Loucy (cell line): ENCODE measurements at regions not wholly inside any gene's neighbourhood (a gene's known extent, or its start where the extent isn't known, plus 50 kb on each side); places are given as distances from the start of the nearest gene placed in this dataset.
"Not testable (repeated sequence)": the region's sequence is repeated elsewhere in the genome, so short reads cannot be mapped to it uniquely, and the experiment has no call there.

Experiments used
- H2AFZ ChIP-seq: fragments of 200-600 bp; sonication (generic); 2 replicates; pipeline ENCODE4 v1.6.0; 2016; ENCODE audit warnings: antibody characterized with exemption, mild to moderate bottlenecking, low read length, moderate library complexity
- H3F3A ChIP-seq: fragments of 200-600 bp; 2 replicates; pipeline ENCODE4 v1.6.0; 2016; ENCODE audit warnings: antibody characterized with exemption, low read depth, mild to moderate bottlenecking
- H3K27me3 ChIP-seq: fragments of 200-600 bp; sonication (generic); 2 replicates; pipeline ENCODE4 v1.6.1; 2014; ENCODE audit warnings: low read length, mild to moderate bottlenecking; ENCODE audit not compliant: insufficient read depth, poor library complexity, severe bottlenecking
- H3K36me3 ChIP-seq: fragments of 200-600 bp; sonication (generic); 2 replicates; pipeline ENCODE4 v1.6.1; 2016; ENCODE audit warnings: low read length; ENCODE audit not compliant: insufficient read depth
- H3K4me1 ChIP-seq: fragments of 200-600 bp; sonication (generic); 2 replicates; pipeline ENCODE4 v1.5.1; 2014; ENCODE audit warnings: low read length, mild to moderate bottlenecking; ENCODE audit not compliant: insufficient read depth, poor library complexity, severe bottlenecking
- H3K4me2 ChIP-seq: fragments of 200-600 bp; sonication (generic); 2 replicates; pipeline ENCODE4 v1.6.0; 2014; ENCODE audit warnings: antibody characterized with exemption, low read length, low read depth, mild to moderate bottlenecking; ENCODE audit not compliant: poor library complexity, severe bottlenecking
- H3K4me3 ChIP-seq: fragments of 200-600 bp; sonication (generic); 2 replicates; pipeline ENCODE4 v1.5.1; 2014; ENCODE audit warnings: low read length, mild to moderate bottlenecking, mixed read lengths; ENCODE audit not compliant: poor library complexity, severe bottlenecking
- H3K79me2 ChIP-seq: fragments of 200-600 bp; sonication (generic); 2 replicates; pipeline ENCODE4 v1.6.1; 2014; ENCODE audit warnings: low read length; ENCODE audit not compliant: insufficient read depth
- H3K9ac ChIP-seq: fragments of 200-600 bp; sonication (generic); 2 replicates; pipeline ENCODE4 v1.6.0; 2014; ENCODE audit warnings: mild to moderate bottlenecking, low read depth, low read length, moderate library complexity; ENCODE audit not compliant: poor library complexity, severe bottlenecking
- H3K9me2 ChIP-seq: fragments of 200-600 bp; sonication (generic); replicated peaks from 2 replicates; pipeline ENCODE4 v1.6.1; 2016; ENCODE audit warnings: low read depth, low read length, mixed read lengths
- H3K9me3 ChIP-seq: fragments of 200-600 bp; sonication (generic); 2 replicates; pipeline ENCODE4 v1.6.1; 2014; ENCODE audit warnings: mild to moderate bottlenecking, antibody characterized with exemption, low read length, low read depth; ENCODE audit not compliant: insufficient read depth
- H4K20me1 ChIP-seq: fragments of 200-600 bp; sonication (generic); 2 replicates; pipeline ENCODE4 v1.6.0; 2014; ENCODE audit warnings: antibody characterized with exemption, low read length, mild to moderate bottlenecking; ENCODE audit not compliant: insufficient read depth, poor library complexity, severe bottlenecking
- CTCF ChIP-seq: fragments of 200-600 bp; sonication (generic); conservative IDR thresholded peaks from 2 replicates; pipeline ENCODE4 v1.5.1; 2014; ENCODE audit warnings: mild to moderate bottlenecking, antibody characterized with exemption, low read length
- EZH2phosphoT487 ChIP-seq: fragments of 200-600 bp; IDR thresholded peaks from 2 replicates; pipeline ENCODE4 v1.6.1; 2018; ENCODE audit warnings: antibody characterized with exemption, mild to moderate bottlenecking, moderate library complexity, borderline replicate concordance

GRCh38 chr18:78433562-78433961 is 546.1 kb upstream of the SALL3 start:
- Histone ChIP-seq H3K9me3 (peaks cover 6% of the 10 kb centered on the region; the same call in 1 of the 2 replicates), H3K27me3 (no peaks in the 10 kb centered on the region), H3K9me2 (no peaks in the 10 kb centered on the region), H3K36me3 (no peaks in the 10 kb centered on the region), H4K20me1 (no peaks in the 10 kb centered on the region), H3K4me2 (no peak overlapping the region), H3K4me1 (no peaks in the 10 kb centered on the region), H3K79me2 (no peaks in the 10 kb centered on the region), H2AFZ (no peak overlapping the region), H3F3A (no peaks in the 10 kb centered on the region), H3K4me3 (no peak overlapping the region), H3K9ac (no peak overlapping the region)
- no peak for TF ChIP-seq CTCF
- no peak for TF ChIP-seq EZH2phosphoT487

GRCh38 chr18:78436110-78436509 is 543.5 kb upstream of the SALL3 start:
- Histone ChIP-seq H3K9me2 (no peaks in the 10 kb centered on the region), H3K4me3 (no peak overlapping the region), H3K9me3 (peaks cover 9% of the 10 kb centered on the region; the same call in 1 of the 2 replicates), H3F3A (no peaks in the 10 kb centered on the region), H3K9ac (no peak overlapping the region), H4K20me1 (no peaks in the 10 kb centered on the region), H3K36me3 (no peaks in the 10 kb centered on the region), H3K79me2 (no peaks in the 10 kb centered on the region), H3K4me2 (no peak overlapping the region), H3K4me1 (no peaks in the 10 kb centered on the region), H2AFZ (no peak overlapping the region), H3K27me3 (no peaks in the 10 kb centered on the region)
- TF ChIP-seq CTCF (no peak), EZH2phosphoT487 (no peak)

- not testable (repeated sequence) for H3K4me2 ChIP-seq, H3K36me3 ChIP-seq, H3K9ac ChIP-seq
These were observed 541.4 kb upstream of the SALL3 start for GRCh38 chr18:78438235-78438634.

GRCh38 chr18:78445880-78446279 is 533.7 kb upstream of the SALL3 start:
- H3K27me3 ChIP-seq: no peaks in the 10 kb centered on the region
- no peaks in the 10 kb centered on the region for H3K9me2 ChIP-seq
- H3K4me3 ChIP-seq: no peak overlapping the region
- no peaks in the 10 kb centered on the region for H4K20me1 ChIP-seq
- no peaks in the 10 kb centered on the region for H3K4me1 ChIP-seq
- no peak overlapping the region for H3K4me2 ChIP-seq
- no peaks in the 10 kb centered on the region for H3K79me2 ChIP-seq
- peaks cover 5% of the 10 kb centered on the region; the same call in 1 of the 2 replicates for H3K9me3 ChIP-seq
- no peaks in the 10 kb centered on the region for H3F3A ChIP-seq
- H3K9ac ChIP-seq: no peak overlapping the region
- no peak for TF ChIP-seq EZH2phosphoT487
- TF ChIP-seq CTCF: no peak
- H3K36me3 ChIP-seq: no peaks in the 10 kb centered on the region
- H2AFZ ChIP-seq: no peak overlapping the region

More at GRCh38 chr18:78438235-78438634, 541.4 kb upstream of the SALL3 start:
- H3K79me2 ChIP-seq, H2AFZ ChIP-seq, H4K20me1 ChIP-seq, H3K9me3 ChIP-seq, H3K4me1 ChIP-seq, H3K27me3 ChIP-seq, H3K9me2 ChIP-seq, H3K4me3 ChIP-seq, H3F3A ChIP-seq: not testable (repeated sequence)
